ENCODE measurements at regions not wholly inside any gene's neighbourhood (a gene's known extent, or its start where the extent isn't known, plus 50 kb on each side); places are given as distances from the start of the nearest gene placed in this dataset.

DNA sequence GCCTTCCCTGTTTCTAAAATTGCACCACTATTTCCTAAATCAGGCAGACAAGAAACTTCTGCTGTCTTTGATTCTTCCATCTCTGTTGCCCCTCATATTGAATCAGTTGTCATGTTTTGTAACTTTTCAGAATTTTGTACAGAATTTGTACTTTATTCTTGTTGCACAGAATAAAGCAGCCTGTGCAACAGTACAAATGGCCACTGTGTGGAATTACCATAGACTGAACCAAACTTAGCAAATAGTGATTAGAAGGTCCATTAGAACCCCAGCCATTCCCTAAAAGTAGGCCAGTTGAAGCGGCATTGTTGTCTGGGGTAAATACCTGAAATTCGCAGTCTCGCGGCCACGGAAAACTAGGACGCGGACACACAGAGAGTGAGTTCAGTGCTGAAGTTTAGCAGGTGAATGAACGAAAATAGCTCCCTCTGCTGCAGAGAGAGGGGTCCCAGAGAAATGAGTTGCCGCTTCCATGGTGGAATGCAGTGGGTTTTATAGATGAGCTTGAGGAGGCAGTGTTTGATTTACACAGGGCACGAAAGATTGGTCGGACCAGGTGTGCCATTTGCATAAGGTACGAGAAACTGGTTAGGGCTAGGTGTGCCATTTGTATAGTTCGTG is 71.8 kb downstream of the C4orf33 start:
- TF ChIP-seq CTCF (IDR thresholded peaks at IDR 0.05) = no peak
- no peak for TF ChIP-seq POLR2A (IDR thresholded peaks at IDR 0.05)

Data from gastroesophageal sphincter (tissue), 3 donors.